ENCODE measurements at regions not wholly inside any gene's neighbourhood (a gene's known extent, or its start where the extent isn't known, plus 50 kb on each side); places are given as distances from the start of the nearest gene placed in this dataset.
"Not testable (repeated sequence)": the region's sequence is repeated elsewhere in the genome, so short reads cannot be mapped to it uniquely, and the experiment has no call there.

GRCh38 chr3:106488331-106488730 is 619.5 kb upstream of the CBLB start:
- no peak for DNase-seq

GRCh38 chr3:106491796-106492195 is 623.0 kb upstream of the CBLB start:
- DNase-seq = no peak

GRCh38 chr3:106508331-106508893 is 639.6 kb upstream of the CBLB start:
- DNase-seq = no peak

GRCh38 chr3:106510206-106510605 is 641.4 kb upstream of the CBLB start:
- no peak for DNase-seq

- no peak for DNase-seq
Observed at GRCh38 chr3:106512846-106513245, 644.0 kb upstream of the CBLB start.

- DNase-seq = no peak
Observed at GRCh38 chr3:106514431-106514830, 645.6 kb upstream of the CBLB start.

GRCh38 chr3:106518516-106518915 is 649.7 kb upstream of the CBLB start:
- no peak for DNase-seq

- no peak for DNase-seq
Observed at GRCh38 chr3:106522397-106522796, 653.6 kb upstream of the CBLB start.

GRCh38 chr3:106528932-106529331 is 660.1 kb upstream of the CBLB start:
- DNase-seq = no peak

GRCh38 chr3:106529738-106530137 is 660.9 kb upstream of the CBLB start:
- DNase-seq = no peak

- DNase-seq = no peak
Observed at GRCh38 chr3:106530367-106530766, 661.6 kb upstream of the CBLB start.

GRCh38 chr3:106531771-106532329 is 663.0 kb upstream of the CBLB start:
- DNase-seq = not testable (repeated sequence)

- no peak for DNase-seq
Observed at GRCh38 chr3:106533093-106533787, 664.4 kb upstream of the CBLB start.

- DNase-seq = no peak
Observed at GRCh38 chr3:106533788-106534160, 665.0 kb upstream of the CBLB start.

- peak; percentile 32 to 49 for DNase-seq
Observed at GRCh38 chr3:106534206-106534605, 665.4 kb upstream of the CBLB start.

GRCh38 chr3:106540743-106541142 is 671.9 kb upstream of the CBLB start:
- DNase-seq = no peak

- DNase-seq = no peak
Observed at GRCh38 chr3:106542101-106542769, 673.4 kb upstream of the CBLB start.

- no peak for DNase-seq
Observed at GRCh38 chr3:106552351-106553043, 683.7 kb upstream of the CBLB start.

- no peak for DNase-seq
Observed at GRCh38 chr3:106560451-106560966, 691.7 kb upstream of the CBLB start.

GRCh38 chr3:106566277-106566676 is 697.5 kb upstream of the CBLB start:
- no peak for DNase-seq

- DNase-seq = no peak
Observed at GRCh38 chr3:106570426-106570825, 701.6 kb upstream of the CBLB start.

GRCh38 chr3:106573605-106574004 is 704.8 kb upstream of the CBLB start:
- DNase-seq = no peak

GRCh38 chr3:106575029-106575428 is 706.2 kb upstream of the CBLB start:
- DNase-seq = no peak

Measured in CD4-positive, alpha-beta T cell treated with Interleukin-1 beta for 1 hour (primary cell).